NCI-H524 (cell line): ENCODE measurements at regions not wholly inside any gene's neighbourhood (a gene's known extent, or its start where the extent isn't known, plus 50 kb on each side); places are given as distances from the start of the nearest gene placed in this dataset.

ENCODE experiments used
- DNase-seq, 2 experiments: peaks; one replicate each; lab custom pipeline; 2025; lab: John Stamatoyannopoulos, UW

DNA sequence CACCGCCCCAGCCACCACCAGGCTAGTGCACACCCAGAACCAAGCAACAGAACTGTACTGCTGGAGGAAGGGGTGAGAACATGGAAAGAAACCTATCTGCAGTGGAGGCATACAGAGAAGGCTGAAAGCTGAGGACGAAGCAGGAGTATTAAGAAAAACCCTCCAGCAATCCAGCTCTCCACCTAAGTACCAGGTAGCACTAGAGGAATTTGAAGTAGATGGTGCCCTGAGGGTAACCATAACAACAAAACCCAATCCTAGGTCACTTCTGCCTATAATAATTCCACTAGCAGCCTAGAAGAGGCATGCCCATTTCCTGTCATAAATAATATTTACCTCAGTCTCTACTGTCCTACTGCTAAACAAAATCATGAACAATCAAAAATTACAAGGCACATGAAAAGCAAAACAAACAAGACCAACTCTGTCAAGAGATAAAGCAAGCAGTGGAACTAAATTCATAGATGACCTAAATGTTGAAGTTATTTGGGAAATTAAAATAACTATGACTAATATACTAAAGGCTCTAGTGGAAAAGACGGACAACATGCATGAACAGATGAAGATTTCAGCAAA, 51.1 kb downstream of the HYCC1 start:
- no peak for DNase-seq

DNA sequence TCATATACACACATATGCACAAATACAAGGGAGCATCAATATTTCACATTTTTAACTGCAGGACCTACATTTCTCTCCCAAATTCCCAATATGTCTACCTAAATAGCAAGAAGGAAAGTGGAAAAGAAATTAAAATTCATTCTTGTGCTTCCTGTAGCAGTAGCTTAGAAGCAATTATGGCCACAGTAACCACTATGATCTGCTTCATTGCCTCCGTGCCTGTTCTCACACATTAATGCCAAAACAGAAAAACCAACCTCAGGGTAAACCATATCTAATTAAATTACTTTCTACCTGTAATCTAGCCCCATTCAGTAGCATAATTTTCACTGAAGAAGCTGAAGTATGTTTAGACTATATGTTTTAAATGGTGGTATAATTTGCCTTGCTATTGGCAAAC, 55.2 kb downstream of the HYCC1 start:
- no peak for DNase-seq

DNA sequence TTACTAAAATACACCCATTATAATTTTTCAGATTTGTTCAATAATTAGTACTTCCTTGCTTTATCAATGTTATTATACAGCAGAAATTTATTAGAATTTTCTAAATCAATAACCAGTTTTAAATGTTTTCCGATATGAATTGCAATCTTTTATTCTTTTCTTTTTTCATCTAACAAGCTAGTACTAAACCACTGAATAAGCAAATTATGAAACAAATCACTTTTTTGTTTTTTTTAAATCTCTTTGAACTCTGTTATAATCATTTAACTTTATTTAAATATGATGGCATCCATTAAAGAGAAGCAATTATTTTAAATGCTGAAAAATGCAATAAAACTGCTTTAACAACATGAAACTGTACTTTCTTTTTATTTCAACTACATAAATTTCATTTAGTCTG, 59.7 kb downstream of the HYCC1 start:
- no peak for DNase-seq

DNA sequence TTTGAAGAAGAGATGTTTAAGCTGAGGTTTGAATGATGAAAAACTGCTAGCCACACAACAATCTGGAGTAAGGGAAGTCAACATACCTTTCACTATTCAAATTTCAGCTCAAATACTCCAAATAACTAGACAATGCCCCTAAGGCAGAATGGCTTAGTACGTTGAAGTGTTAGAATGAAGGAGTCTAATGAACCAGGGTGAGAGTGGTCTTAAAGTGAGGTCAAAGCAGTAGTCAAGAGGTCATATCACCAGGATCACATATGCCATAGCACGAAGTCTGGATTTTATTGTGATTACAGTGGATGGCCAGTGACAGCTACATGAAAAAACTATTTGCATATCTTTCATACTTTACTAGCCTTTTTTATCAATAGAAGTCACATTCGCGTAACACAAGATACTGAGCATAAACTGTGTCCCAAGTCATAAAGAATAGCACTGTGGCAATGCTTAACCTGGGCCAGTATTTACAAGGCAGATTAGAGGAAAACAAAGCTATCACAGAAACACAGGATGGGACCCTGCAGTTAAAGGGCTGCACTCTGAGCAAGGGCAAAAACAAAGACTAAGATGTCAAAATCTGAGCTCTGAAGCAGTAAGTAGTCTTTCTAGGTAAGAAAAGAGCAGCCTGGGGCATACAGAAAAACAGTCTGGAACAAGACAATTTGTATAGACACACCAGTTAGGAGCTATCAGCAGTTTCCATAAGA, 61.5 kb downstream of the HYCC1 start:
- DNase-seq, result no peak

- no peak for DNase-seq
Observed at GRCh38 chr7:22949944-22950343, 64.0 kb downstream of the HYCC1 start.

DNA sequence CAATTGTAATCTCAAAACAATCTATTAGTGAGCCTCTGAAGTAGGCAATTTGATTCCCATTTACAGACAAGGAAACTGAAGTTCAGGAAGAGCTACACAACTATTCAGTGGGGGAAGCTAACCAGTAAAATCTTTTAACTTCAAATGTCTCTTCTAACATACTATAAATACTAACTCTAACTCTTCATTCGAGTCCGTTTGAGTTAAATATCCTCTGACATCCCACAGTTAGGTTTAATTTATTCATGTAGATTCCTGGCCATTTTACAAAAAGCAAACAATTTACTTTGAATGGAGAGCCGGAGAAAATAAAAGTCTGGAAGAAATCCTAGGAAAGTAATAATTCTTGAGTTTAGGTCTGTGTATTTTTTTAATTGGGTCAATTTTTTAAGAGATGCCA, 64.7 kb downstream of the HYCC1 start:
- no peak for DNase-seq

DNA sequence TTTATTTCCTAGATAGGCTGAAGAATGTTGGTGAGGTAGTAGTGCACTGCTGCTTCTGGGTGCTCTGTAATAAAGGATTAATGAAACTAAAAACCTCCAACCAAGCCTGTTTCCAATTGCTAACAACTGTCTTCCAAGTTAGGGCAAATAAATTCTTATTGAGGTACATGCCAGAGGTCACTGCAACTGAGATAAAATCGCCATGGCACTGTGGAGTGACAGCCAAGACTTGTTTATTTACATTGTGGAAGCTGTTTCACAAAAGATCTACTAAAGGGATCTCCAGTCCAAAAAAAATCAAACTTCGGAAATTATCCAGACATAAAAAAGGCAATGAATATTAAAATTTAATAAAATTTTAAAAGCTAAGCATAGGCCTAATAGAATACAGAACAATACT, 65.2 kb downstream of the HYCC1 start:
- DNase-seq, result no peak

DNA sequence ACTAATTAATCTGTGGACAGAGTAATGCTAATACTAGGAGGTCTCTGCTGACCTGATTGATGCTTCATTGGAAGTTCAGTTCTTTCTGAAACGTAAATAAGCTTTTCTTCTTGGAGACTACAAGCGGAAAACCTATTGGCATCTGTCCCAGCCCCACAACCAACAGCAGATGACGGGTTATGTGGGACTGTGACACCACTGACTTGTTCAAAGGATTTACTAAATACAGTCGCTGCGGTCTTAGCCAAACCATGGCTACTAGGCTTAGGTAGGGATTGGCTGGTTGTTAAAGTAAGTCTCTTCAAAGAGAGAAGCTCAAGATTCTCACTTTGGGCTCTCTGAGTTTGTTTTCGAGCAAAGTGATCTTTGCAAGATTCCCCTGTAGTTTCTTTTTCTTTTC, 68.3 kb downstream of the HYCC1 start:
- DNase-seq, result no peak

DNA sequence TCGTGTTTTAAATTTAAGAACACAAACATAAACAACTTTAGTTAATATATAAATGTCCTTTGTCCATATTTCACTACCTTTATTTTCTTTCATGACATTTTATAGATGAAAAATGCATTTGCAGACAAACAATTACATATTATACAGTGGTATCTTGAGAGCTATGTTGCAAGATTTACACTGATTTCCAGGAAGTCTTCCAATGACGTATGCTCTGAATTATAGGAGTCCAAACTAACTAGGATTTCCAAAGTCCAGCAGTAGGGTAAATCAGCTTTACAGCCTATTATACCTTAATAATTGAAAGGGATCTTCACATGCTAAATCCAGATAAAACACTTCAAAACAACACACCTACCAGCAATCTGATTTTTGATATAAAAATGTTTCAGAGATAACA, 69.4 kb downstream of the HYCC1 start:
- no peak for DNase-seq

- DNase-seq, result no peak
Observed at GRCh38 chr7:22944022-22944421, 69.9 kb downstream of the HYCC1 start.

DNA sequence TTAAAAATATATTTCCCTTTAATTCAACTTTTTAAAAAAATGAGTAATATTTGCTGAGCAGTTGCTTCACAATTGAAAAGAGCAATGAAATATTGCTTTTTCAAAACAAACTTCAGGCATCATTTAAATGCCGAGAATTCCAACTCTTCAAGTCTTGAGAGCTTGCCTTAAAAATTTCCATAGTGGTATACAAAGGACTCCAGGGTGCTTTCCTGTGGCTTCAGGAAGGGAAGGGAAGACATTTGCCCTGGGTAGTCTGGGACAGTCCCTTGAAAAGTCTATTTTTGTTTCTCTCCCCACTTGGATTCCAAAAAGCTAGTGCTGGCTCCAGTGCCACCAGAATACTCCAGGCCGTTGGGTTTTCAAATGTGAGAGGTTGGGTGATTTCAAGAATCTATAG, 71.7 kb downstream of the HYCC1 start:
- DNase-seq, result no peak

- DNase-seq, result no peak
Observed at GRCh38 chr7:22939842-22940241, 74.1 kb downstream of the HYCC1 start.

DNA sequence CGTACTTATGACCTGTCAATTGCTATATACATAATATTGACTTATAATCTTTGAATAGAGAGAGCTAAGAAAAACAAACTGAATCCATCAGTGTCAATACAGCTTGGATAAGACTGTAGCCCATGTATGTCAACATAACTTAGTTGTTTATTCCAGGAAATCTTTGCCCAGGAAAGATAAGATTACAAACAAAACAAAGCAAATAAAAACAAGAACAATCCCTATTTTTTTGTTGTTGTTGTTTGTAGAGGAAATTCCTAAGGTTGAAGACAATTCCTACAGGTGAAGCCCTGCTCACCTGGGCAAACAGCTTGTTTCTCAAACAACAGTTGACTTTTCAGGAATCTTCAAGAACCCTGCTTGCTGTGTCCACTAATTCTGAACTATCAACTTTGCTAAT, 76.0 kb downstream of the HYCC1 start:
- no peak for DNase-seq

DNA sequence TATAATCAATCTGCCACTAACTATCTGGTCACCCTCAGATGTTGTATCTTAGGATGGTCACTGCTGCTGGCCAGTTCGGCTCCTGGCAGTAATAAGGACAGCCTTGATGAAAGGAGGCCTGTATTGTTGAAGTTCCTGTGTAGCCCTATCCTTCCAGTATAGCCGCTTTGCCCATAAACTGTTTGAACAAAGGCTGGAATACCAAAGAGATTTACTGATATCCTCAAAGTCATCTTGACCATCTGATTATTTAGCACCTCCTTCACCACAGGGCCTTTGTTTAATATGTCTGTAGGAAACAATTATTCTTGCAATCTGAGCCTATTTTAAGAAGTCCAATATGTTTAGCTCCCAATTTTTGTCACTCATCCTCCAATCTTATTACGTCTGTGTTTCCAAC, 77.7 kb downstream of the HYCC1 start:
- DNase-seq, result no peak

GRCh38 chr7:22935269-22935668, 78.7 kb downstream of the HYCC1 start:
- DNase-seq, result no peak

GRCh38 chr7:22934473-22935065, 79.4 kb downstream of the HYCC1 start:
- DNase-seq, result no peak

GRCh38 chr7:22934023-22934422, 79.9 kb downstream of the HYCC1 start:
- DNase-seq, result no peak

- DNase-seq, result no peak
Observed at GRCh38 chr7:22932896-22933295, 81.0 kb downstream of the HYCC1 start.

DNA sequence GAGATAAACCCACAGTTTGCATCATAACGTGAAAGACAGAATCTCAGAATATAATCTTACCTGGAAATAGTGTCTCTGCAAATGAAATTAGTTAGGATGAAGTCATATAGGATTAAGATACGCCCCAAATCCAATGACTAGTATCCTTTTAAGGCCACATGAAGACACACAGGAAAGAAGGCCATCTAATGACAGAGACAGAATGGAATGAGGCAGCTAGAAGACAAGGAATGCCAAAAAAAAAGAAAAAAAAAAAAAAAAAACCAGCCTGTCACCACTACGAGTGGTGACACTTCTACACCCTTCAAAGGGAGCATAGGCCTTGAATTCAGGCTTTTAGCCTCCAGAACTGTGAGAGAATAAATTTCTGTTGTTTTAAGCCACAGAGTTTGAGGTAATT, 82.9 kb downstream of the HYCC1 start:
- no peak for DNase-seq

DNA sequence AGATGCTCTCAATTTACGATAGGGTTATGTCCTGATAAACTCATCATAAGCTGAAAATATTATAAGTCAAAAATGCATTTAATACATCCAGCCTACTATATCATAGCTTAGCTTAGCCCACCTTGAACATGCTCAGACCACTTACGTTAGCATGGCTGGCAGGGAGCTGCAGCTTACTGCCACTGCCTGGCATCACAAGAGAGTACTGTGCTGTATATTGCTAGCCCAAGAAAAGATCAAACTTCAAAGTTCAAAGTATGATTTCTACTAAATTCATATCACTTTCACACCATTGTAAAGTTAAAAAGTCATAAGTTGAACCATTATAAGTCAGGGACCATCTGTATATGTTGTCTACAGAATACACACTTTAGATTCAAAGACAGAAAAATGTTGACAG, 91.6 kb downstream of the HYCC1 start:
- DNase-seq, result no peak

GRCh38 chr7:22921386-22922086, 92.4 kb downstream of the HYCC1 start:
- no peak for DNase-seq

DNA sequence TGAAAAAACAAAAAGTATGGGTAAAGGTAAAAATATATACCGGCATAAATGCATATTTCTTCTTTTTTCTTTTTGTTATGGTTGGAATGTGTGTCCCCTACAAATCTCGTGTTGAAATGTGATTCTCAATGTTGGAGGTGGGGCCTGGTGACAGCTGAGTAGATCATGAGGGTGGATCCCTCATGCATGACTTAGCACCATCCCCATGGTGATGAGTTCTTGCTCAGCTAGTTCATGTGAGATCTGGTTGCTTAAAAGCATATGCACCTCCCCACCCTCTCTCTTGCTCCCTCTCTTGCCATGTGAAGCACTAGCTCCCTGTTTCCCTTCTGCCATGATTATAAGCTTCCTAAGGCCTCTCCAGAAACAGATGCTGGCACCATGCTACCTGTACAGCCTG, 93.3 kb downstream of the HYCC1 start:
- DNase-seq, result peak; percentile 6 to 32

GRCh38 chr7:22913158-22913557, 90.5 kb upstream of the TOMM7 start:
- DNase-seq, result no peak
